VCaP (cell line): ENCODE measurements at regions not wholly inside any gene's neighbourhood (a gene's known extent, or its start where the extent isn't known, plus 50 kb on each side); places are given as distances from the start of the nearest gene placed in this dataset.

ENCODE experiments used
- H3K27ac ChIP-seq: fragments of 450-650 bp; 2 replicates; pipeline ENCODE4 v1.5.1; 2017
- CTCF ChIP-seq: fragments of 450-650 bp; conservative IDR thresholded peaks from 2 replicates; pipeline ENCODE4 v1.5.1; 2017; ENCODE audit warnings: mild to moderate bottlenecking, moderate library complexity

- H3K27ac ChIP-seq: no peak overlapping the region
These were observed 88.0 kb upstream of the MAX start for GRCh38 chr14:65190312-65190711.

GRCh38 chr14:65191716-65192115, 89.4 kb upstream of the MAX start:
- H3K27ac ChIP-seq: no peak overlapping the region
- no peak for TF ChIP-seq CTCF

More at GRCh38 chr14:65190312-65190711, 88.0 kb upstream of the MAX start:
- no peak for TF ChIP-seq CTCF

GRCh38 chr14:65192686-65193085, 90.4 kb upstream of the MAX start:
- H3K27ac ChIP-seq: no peak overlapping the region
- no peak for TF ChIP-seq CTCF

GRCh38 chr14:65193916-65194590, 91.7 kb upstream of the MAX start:
- H3K27ac ChIP-seq: no peak overlapping the region
- TF ChIP-seq CTCF: no peak

GRCh38 chr14:65195042-65195719, 92.9 kb upstream of the MAX start:
- TF ChIP-seq CTCF: no peak
- no peak overlapping the region for H3K27ac ChIP-seq

- TF ChIP-seq CTCF: no peak
- no peak overlapping the region for H3K27ac ChIP-seq
These were observed 96.0 kb upstream of the MAX start for GRCh38 chr14:65198346-65198745.

GRCh38 chr14:65200454-65200853, 98.1 kb upstream of the MAX start:
- no peak for TF ChIP-seq CTCF
- H3K27ac ChIP-seq: no peak overlapping the region
